Activated naive CD8-positive, alpha-beta T cell (primary cell): ENCODE measurements at regions not wholly inside any gene's neighbourhood (a gene's known extent, or its start where the extent isn't known, plus 50 kb on each side); places are given as distances from the start of the nearest gene placed in this dataset.
"Not testable (repeated sequence)": the region's sequence is repeated elsewhere in the genome, so short reads cannot be mapped to it uniquely, and the experiment has no call there.

Source experiments
- H3K27ac Mint-ChIP-seq: one replicate; pipeline ENCODE4 v1.8.0; 2021; ENCODE audit warnings: mixed read lengths
- H3K27me3 Mint-ChIP-seq: one replicate; pipeline ENCODE4 v1.8.0; 2021; ENCODE audit warnings: mixed read lengths
- H3K36me3 Mint-ChIP-seq: one replicate; pipeline ENCODE4 v1.8.0; 2021; ENCODE audit warnings: mixed read lengths
- H3K4me1 Mint-ChIP-seq: one replicate; pipeline ENCODE4 v1.8.0; 2021; ENCODE audit warnings: low read depth, mixed read lengths
- H3K4me3 Mint-ChIP-seq: one replicate; pipeline ENCODE4 v1.8.0; 2021; ENCODE audit warnings: mild to moderate bottlenecking, mixed read lengths
- H3K9me3 Mint-ChIP-seq: one replicate; pipeline ENCODE4 v1.8.0; 2021; ENCODE audit warnings: low read depth, mixed read lengths

DNA sequence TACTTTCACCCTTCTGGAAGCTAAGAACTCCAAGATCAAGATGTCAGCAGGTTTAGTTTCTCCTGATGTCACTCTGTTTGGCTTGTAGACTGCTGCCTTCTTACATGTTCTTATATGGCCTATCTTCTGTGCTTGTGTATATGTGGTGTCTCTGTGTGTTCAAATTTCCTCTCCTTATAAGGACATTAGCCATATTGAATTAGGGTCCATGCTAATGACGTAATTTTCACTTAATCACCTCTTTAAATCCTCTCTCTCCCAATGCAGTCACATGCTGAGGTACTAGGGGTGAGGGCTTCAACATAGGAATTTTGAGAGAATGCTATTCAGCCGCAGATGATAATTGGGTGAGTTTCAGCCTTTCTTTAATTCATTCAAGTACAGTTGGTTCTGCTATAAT, 458.3 kb upstream of the SYT4 start:
- no peak overlapping the region for H3K27ac Mint-ChIP-seq
- peaks cover 12% of the 10 kb centered on the region for H3K9me3 Mint-ChIP-seq
- H3K36me3 Mint-ChIP-seq: no peaks in the 10 kb centered on the region
- H3K4me3 Mint-ChIP-seq: no peak overlapping the region
- no peaks in the 10 kb centered on the region for H3K4me1 Mint-ChIP-seq
- H3K27me3 Mint-ChIP-seq: no peaks in the 10 kb centered on the region

DNA sequence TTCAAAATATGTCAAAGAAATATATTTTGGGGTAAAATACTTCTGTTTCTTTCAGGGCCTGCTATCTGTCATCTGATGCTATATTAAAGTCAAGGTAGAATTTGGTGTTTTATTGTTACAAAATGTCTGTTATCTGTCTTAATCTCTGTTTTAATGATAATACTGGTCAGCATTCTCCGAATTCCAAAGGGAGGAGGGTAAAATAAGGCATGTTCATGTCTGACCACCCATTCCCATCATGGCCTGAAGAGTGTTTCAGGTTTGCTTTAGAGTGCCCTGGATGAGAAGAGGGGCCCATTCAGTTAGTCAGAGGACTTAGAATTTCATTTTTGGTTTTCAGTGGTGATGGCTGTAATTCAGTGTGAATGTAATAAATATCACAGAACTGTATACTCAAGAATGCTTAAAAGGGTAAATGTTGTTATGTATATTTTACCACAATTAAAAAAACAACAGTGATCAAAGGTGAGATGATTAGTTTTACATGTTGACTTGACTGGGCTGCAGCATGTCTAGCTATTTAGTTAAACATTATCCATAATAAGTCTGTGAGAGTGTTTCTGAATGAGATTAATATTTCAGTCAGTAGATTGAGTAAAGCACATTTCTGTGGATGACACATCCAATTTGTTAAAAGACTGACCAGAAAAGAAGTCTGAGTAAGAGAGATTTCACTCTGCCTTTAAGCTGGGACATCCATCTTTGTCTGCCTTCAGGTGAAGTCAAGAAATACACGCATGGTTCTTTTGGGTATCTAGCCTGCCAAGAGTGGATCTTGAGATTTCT, 467.9 kb upstream of the SYT4 start:
- Mint-ChIP-seq H3K9me3 (peaks cover 18% of the 10 kb centered on the region), H3K4me3 (no peak overlapping the region), H3K4me1 (no peaks in the 10 kb centered on the region), H3K36me3 (no peaks in the 10 kb centered on the region), H3K27me3 (no peaks in the 10 kb centered on the region), H3K27ac (no peak overlapping the region)

DNA sequence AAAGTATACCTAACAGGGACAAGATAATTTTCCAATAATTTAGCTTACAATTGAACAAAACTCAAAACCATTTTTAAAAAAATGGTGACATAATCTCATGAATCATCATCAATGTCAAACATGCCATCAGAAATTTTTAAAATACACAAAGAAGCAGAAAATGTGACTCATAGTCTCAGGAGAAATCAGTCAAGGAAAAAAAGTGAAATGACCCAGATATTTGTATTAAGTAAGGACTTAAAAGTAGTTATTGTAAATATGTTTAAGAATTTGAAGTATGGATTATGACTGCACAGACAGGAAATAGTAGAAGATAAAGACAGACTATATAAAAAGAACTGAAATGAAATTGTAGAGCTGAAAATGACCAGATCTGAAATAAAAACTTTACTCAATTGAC, 473.9 kb upstream of the SYT4 start:
- no peaks in the 10 kb centered on the region for H3K27me3 Mint-ChIP-seq
- no peak overlapping the region for H3K27ac Mint-ChIP-seq
- H3K4me1 Mint-ChIP-seq: no peaks in the 10 kb centered on the region
- no peak overlapping the region for H3K4me3 Mint-ChIP-seq
- peaks cover 8% of the 10 kb centered on the region for H3K9me3 Mint-ChIP-seq
- no peaks in the 10 kb centered on the region for H3K36me3 Mint-ChIP-seq

DNA sequence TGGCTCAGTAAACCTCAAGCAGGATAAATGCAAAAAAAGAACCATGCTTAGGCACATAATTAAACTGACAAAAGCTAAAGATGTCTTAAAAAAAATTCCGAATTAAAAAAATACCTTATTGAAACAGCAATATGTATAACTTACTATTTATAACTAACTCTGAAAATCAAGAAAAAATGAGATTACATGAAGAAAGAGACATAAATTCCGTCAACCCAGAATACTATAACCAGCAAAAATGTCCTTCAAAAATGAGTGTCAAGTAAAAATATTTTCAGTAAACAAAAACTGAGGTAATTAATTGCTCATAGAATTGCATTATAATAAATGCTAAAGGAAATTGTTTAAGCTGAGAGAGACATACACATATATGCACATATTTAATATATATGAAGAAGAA, 474.5 kb upstream of the SYT4 start:
- Mint-ChIP-seq H3K4me1 (no peaks in the 10 kb centered on the region), H3K36me3 (no peaks in the 10 kb centered on the region), H3K9me3 (peaks cover 8% of the 10 kb centered on the region), H3K27ac (no peak overlapping the region), H3K27me3 (no peaks in the 10 kb centered on the region), H3K4me3 (no peak overlapping the region)

DNA sequence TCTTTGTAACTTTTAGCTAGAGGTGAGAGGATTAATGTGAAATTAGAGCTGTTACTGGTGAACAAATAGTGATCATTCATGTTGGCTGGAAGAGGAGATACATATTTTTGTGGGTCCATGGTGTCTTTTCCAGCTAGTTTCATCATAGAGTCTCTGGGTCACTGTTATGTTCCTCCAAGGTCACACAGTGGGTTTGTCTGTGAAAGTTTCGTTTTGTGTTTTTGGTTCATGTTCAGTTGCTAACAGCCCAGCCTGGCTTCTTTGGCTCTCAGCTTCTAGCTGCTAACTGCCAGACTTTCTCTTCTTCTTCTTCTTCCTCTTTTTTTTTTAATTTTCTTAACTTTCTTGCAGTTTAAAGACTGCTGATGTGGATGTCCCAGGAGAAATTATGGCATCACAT, 480.0 kb upstream of the SYT4 start:
- no peak overlapping the region for H3K4me3 Mint-ChIP-seq
- no peaks in the 10 kb centered on the region for H3K27me3 Mint-ChIP-seq
- peaks cover 8% of the 10 kb centered on the region for H3K9me3 Mint-ChIP-seq
- H3K4me1 Mint-ChIP-seq: no peaks in the 10 kb centered on the region
- no peak overlapping the region for H3K27ac Mint-ChIP-seq
- H3K36me3 Mint-ChIP-seq: no peaks in the 10 kb centered on the region

DNA sequence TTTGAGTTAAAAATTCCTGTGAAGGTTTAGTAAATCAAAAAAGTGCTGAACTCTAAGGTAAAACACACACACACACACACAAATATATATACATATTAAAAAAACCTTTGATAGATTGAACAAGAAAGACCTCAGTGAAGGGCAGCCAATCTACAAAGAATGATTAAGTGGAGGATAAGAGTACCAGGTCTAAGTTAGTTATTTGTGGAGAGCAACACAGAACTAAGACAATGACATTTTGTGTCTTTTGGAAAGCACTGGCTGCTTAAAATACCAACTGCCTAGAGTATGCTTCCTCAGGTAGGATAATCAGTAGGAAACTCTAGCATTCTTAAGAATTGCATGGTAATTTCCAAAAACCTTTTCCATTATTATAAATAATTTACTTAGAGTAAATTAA, 481.4 kb upstream of the SYT4 start:
- H3K4me1 Mint-ChIP-seq: no peaks in the 10 kb centered on the region
- H3K4me3 Mint-ChIP-seq: no peak overlapping the region
- no peaks in the 10 kb centered on the region for H3K27me3 Mint-ChIP-seq
- H3K36me3 Mint-ChIP-seq: no peaks in the 10 kb centered on the region
- H3K27ac Mint-ChIP-seq: no peak overlapping the region
- H3K9me3 Mint-ChIP-seq: peaks cover 10% of the 10 kb centered on the region

DNA sequence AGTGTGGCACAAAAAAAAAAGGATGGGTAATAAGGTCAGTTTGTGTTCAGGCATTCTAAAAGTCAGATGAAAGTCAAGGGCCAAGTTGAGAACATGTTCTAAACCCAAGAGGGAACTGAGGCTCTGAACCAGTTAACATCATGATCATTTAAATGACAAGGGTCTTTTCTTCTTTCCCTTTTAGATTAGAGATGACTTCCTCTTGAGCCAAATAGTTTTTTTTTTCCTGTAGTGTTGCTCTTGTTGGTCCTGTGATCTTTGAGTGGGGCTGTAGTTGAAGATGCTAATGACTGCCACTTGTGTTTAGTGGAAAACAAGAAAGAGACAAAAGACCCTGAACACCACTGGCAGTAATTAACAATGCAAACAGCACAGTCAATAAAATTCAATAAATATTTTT, 482.7 kb upstream of the SYT4 start:
- Mint-ChIP-seq H3K9me3 (peaks cover 8% of the 10 kb centered on the region), H3K36me3 (no peaks in the 10 kb centered on the region), H3K4me3 (no peak overlapping the region), H3K27ac (no peak overlapping the region), H3K4me1 (no peaks in the 10 kb centered on the region), H3K27me3 (no peaks in the 10 kb centered on the region)

DNA sequence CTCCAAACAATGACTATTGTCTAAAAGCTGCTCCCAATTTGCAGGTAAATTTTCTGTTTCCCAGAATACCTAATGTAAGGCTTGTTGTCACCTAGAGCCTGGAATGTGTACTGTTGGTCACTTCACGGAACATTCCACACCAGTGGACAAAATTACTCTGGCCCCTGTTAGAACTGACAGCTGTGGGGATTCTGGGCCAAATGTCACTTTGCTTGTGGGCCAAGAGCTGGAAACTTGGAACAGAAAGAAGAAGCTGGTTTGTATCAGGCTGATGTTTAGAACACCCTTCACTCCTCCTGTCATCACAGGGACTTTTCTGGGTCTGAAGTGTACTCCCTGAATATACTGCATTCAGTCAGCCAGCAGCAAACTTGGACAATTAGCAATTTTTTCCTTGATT, 495.6 kb upstream of the SYT4 start:
- H3K9me3 Mint-ChIP-seq: peaks cover 7% of the 10 kb centered on the region
- no peak overlapping the region for H3K4me3 Mint-ChIP-seq

DNA sequence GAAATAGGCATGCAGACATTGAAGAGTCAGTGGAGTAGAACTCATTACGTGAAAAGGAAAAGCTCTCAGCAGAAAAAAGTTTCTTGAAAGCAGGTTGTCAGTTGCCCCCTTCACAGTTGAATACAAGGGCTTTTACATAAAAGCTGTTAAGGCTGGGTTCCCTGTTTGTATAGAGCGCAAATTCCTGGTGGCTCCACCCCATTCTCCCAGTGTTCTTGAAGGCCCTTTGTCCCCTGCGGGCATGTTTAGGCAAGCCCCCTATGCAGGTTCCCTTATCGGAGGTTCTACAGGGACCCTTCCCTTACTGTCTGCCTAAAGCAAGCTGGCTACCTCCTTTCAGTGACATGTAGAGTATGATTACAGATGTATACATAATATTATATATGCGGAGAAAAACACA, 497.2 kb upstream of the SYT4 start:
- Mint-ChIP-seq H3K36me3 (no peaks in the 10 kb centered on the region), H3K9me3 (no peaks in the 10 kb centered on the region), H3K4me1 (no peaks in the 10 kb centered on the region), H3K27ac (no peak overlapping the region), H3K4me3 (no peak overlapping the region), H3K27me3 (no peaks in the 10 kb centered on the region)

More for the DNA sequence above, 495.6 kb upstream of the SYT4 start:
- Mint-ChIP-seq H3K4me1 (no peaks in the 10 kb centered on the region), H3K36me3 (no peaks in the 10 kb centered on the region), H3K27me3 (no peaks in the 10 kb centered on the region), H3K27ac (no peak overlapping the region)

DNA sequence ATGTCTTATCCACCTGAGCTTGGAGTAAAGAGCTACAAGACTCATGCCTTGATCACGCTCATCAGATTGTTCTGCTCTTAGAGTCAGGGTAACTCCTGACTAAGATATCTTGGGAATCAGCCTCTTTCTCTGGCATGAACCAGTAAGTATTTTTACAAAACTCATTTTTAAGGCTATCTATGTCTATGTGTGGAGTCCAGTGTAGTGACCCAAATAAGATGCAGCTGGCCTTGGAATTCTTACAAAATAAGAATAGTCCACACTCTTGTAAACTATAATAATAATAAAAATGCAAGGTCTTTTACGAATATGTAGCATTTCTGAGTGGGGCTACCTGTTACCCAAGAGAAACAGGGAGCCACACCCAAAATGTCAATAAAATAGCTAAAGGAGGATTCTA, 498.3 kb upstream of the SYT4 start:
- H3K36me3 Mint-ChIP-seq: no peaks in the 10 kb centered on the region
- no peaks in the 10 kb centered on the region for H3K9me3 Mint-ChIP-seq
- H3K4me3 Mint-ChIP-seq: no peak overlapping the region
- no peak overlapping the region for H3K27ac Mint-ChIP-seq
- no peaks in the 10 kb centered on the region for H3K4me1 Mint-ChIP-seq
- H3K27me3 Mint-ChIP-seq: no peaks in the 10 kb centered on the region

DNA sequence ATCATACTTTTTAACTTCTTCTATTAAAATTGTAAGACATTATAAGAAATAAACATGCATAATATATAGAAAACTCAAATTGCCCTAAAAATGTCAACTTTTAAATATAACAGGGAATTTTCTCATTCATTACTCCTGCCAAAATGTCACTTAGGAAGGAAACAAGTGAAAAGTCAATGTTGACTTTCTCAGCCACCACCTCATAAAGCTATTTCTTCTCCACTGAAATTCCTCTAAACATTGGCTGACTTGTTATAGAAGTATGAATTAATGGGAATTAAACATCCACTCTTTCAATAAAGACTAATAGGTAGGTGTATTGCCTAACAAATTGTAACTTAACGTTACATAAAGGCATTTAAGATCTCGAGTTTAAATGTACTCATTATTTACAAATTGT, 499.7 kb upstream of the SYT4 start:
- no peak overlapping the region for H3K27ac Mint-ChIP-seq
- no peaks in the 10 kb centered on the region for H3K36me3 Mint-ChIP-seq
- no peaks in the 10 kb centered on the region for H3K4me1 Mint-ChIP-seq
- H3K27me3 Mint-ChIP-seq: no peaks in the 10 kb centered on the region
- H3K4me3 Mint-ChIP-seq: no peak overlapping the region
- H3K9me3 Mint-ChIP-seq: no peaks in the 10 kb centered on the region

DNA sequence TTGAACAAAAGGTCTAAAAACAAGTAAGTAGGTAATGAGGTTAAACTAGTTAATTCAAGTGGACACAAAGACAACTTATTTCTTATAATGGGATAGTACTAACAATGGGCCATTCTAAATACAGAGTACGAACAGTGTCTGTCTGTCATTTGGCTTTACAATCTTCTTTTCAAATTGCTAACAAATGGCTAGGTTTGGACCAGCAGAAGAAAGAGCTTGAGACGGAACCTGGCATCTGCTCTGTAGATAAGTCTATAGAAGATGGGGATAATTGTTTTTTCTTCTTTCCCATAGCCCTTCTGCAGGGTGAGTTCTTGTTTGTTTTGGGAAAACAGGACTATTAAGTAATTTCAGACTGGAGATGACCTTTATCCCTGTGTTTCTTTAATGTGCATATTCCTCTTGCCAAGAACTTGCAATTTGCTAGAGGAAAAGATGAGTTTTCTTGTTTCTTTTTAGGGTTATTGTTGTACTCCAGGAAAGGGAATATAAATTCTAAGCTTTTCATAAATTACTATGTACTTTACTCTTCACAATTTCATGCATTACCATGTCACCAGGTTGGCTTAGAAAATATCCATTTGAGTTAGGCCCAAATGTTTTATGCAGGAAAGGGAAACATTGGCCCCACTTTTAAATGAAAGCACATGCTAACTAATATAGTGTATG, 500.5 kb upstream of the SYT4 start:
- H3K4me3 Mint-ChIP-seq: no peak overlapping the region

DNA sequence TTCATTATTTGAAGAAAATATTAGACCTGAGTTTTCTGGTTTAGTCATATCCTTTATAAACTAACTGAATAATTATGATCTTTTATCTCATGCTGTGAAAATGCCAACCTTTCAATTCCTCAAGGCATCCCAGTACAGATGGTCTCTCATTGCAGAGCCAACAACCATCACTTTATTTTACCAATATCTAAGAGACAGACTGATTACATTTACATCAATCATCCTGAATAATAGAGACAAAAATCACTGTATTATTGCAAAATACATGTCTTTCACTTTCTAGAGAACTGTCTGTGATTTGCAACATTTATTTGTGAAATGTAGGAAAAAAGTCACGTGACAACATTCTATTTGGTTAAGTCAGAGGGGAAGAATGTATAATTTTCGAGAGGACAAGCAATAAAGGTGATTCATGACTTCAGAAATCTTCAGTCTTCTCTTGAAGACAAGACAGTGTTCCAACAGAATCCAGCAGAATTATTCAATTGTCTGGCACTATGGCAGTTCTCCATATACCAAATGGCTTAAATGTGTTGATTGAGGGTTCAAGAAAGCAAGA, 503.6 kb upstream of the SYT4 start:
- H3K36me3 Mint-ChIP-seq: no peaks in the 10 kb centered on the region
- no peak overlapping the region for H3K4me3 Mint-ChIP-seq

More for the DNA sequence above, 500.5 kb upstream of the SYT4 start:
- Mint-ChIP-seq H3K27ac (no peak overlapping the region), H3K4me1 (no peaks in the 10 kb centered on the region), H3K27me3 (no peaks in the 10 kb centered on the region), H3K9me3 (no peaks in the 10 kb centered on the region), H3K36me3 (no peaks in the 10 kb centered on the region)

DNA sequence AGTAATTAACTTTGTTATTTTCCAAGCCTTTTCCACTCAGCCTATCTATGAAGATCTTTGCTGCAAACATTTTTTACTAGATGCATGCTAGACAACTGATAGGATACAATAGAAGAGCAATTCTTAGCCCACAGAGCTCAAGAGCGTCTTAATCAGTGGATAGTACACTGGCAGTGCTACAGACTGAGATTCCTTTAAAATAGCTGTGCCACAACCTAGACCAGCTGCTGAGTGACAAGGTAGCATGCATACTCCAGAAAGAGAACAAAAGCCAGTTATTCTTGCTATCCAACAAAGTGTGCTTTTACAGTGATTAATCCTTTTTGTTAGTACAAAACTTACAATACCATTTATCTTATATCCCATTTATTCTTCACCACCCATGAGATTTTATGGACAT, 507.9 kb upstream of the SYT4 start:
- Mint-ChIP-seq H3K27me3 (no peaks in the 10 kb centered on the region), H3K9me3 (peaks cover 4% of the 10 kb centered on the region), H3K27ac (no peak overlapping the region), H3K4me3 (no peak overlapping the region), H3K4me1 (no peaks in the 10 kb centered on the region), H3K36me3 (no peaks in the 10 kb centered on the region)

More for the DNA sequence above, 503.6 kb upstream of the SYT4 start:
- no peaks in the 10 kb centered on the region for H3K9me3 Mint-ChIP-seq
- H3K27me3 Mint-ChIP-seq: no peaks in the 10 kb centered on the region
- H3K4me1 Mint-ChIP-seq: no peaks in the 10 kb centered on the region
- no peak overlapping the region for H3K27ac Mint-ChIP-seq

DNA sequence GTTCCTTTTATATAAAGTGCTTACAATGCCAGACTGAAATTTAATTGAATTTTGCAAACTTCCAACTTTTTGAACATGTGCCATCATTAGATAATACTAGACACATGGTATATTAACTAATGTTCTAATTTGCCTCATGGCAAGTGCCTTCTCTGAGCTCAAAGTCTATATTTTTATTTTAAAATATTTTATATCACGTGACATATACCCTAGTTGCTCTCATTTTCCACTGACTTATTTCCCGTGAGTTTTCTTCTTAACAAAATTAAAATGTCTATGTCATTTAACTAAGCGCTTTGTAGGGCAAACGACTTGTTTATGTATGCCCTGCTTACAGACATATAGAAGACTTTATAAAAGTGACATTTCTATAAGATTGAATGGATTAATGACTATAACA, 509.6 kb upstream of the SYT4 start:
- H3K36me3 Mint-ChIP-seq: no peaks in the 10 kb centered on the region
- peaks cover 4% of the 10 kb centered on the region for H3K9me3 Mint-ChIP-seq
- H3K27ac Mint-ChIP-seq: no peak overlapping the region
- H3K4me1 Mint-ChIP-seq: no peaks in the 10 kb centered on the region
- H3K4me3 Mint-ChIP-seq: no peak overlapping the region
- H3K27me3 Mint-ChIP-seq: no peaks in the 10 kb centered on the region

DNA sequence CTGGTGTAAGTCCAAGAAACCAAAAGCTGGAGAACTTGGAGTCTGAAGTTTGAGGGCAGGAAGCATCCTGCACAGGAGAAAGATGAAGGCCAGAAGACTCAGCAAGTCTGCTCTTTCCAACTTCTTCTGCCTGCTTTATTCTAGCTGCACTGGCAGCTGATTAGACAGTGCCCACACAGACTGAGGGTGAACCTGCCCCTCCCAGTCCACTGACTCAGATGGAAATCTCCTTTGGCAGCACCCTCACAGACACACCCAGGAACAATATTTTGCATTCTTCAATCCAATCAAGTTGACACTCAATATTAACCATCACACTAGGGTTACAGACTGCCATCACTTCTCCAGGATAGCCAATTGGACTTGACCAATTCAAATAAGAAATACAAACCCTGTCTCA, 510.4 kb upstream of the SYT4 start:
- H3K4me1 Mint-ChIP-seq, H3K27me3 Mint-ChIP-seq, H3K4me3 Mint-ChIP-seq, H3K27ac Mint-ChIP-seq, H3K9me3 Mint-ChIP-seq, H3K36me3 Mint-ChIP-seq: not testable (repeated sequence)
